ENCODE measurements at regions not wholly inside any gene's neighbourhood (a gene's known extent, or its start where the extent isn't known, plus 50 kb on each side); places are given as distances from the start of the nearest gene placed in this dataset.

- TF ChIP-seq, protein P1, sequence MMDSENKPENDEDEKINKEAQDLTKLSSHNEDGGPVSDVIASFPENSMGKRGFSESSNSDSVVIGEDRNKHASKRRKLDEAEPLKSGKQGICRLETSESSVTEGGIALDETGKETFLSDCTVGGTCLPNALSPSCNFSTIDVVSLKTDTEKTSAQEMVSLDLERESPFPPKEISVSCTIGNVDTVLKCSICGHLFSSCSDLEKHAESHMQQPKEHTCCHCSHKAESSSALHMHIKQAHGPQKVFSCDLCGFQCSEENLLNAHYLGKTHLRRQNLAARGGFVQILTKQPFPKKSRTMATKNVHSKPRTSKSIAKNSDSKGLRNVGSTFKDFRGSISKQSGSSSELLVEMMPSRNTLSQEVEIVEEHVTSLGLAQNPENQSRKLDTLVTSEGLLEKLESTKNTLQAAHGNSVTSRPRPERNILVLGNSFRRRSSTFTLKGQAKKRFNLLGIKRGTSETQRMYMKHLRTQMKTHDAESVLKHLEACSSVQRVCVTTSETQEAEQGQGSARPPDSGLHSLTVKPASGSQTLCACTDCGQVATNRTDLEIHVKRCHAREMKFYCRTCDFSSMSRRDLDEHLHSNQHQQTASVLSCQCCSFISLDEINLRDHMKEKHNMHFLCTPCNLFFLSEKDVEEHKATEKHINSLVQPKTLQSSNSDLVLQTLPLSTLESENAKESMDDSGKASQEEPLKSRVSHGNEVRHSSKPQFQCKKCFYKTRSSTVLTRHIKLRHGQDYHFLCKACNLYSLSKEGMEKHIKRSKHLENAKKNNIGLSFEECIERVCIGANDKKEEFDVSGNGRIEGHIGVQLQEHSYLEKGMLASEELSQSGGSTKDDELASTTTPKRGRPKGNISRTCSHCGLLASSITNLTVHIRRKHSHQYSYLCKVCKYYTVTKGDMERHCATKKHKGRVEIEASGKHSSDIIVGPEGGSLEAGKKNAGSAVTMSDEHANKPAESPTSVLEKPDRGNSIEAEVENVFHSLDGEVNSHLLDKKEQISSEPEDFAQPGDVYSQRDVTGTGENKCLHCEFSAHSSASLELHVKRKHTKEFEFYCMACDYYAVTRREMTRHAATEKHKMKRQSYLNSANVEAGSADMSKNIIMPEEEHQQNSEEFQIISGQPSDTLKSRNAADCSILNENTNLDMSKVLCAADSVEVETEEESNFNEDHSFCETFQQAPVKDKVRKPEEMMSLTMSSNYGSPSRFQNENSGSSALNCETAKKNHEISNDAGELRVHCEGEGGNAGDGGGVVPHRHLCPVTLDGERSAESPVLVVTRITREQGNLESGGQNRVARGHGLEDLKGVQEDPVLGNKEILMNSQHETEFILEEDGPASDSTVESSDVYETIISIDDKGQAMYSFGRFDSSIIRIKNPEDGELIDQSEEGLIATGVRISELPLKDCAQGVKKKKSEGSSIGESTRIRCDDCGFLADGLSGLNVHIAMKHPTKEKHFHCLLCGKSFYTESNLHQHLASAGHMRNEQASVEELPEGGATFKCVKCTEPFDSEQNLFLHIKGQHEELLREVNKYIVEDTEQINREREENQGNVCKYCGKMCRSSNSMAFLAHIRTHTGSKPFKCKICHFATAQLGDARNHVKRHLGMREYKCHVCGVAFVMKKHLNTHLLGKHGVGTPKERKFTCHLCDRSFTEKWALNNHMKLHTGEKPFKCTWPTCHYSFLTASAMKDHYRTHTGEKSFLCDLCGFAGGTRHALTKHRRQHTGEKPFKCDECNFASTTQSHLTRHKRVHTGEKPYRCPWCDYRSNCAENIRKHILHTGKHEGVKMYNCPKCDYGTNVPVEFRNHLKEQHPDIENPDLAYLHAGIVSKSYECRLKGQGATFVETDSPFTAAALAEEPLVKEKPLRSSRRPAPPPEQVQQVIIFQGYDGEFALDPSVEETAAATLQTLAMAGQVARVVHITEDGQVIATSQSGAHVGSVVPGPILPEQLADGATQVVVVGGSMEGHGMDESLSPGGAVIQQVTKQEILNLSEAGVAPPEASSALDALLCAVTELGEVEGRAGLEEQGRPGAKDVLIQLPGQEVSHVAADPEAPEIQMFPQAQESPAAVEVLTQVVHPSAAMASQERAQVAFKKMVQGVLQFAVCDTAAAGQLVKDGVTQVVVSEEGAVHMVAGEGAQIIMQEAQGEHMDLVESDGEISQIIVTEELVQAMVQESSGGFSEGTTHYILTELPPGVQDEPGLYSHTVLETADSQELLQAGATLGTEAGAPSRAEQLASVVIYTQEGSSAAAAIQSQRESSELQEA (CRISPR knock-in tag; IDR thresholded peaks at IDR 0.05; ENCODE audit: not compliant biosample characterization) = peak; percentile 86
- TF ChIP-seq, protein P2, sequence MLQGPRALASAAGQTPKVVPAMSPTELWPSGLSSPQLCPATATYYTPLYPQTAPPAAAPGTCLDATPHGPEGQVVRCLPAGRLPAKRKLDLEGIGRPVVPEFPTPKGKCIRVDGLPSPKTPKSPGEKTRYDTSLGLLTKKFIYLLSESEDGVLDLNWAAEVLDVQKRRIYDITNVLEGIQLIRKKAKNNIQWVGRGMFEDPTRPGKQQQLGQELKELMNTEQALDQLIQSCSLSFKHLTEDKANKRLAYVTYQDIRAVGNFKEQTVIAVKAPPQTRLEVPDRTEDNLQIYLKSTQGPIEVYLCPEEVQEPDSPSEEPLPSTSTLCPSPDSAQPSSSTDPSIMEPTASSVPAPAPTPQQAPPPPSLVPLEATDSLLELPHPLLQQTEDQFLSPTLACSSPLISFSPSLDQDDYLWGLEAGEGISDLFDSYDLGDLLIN (CRISPR knock-in tag; IDR thresholded peaks at IDR 0.05; ENCODE audit: borderline replicate concordance) = peak; percentile 86
- peak; percentile 77 for TF ChIP-seq IRF2 (CRISPR knock-in tag; IDR thresholded peaks at IDR 0.05)
- TF ChIP-seq XRCC5 (optimal IDR thresholded peaks at IDR 0.05; ENCODE audit: low read length) = peak; percentile 47
- TF ChIP-seq MTA3 (CRISPR knock-in tag; IDR thresholded peaks at IDR 0.05) = no peak
- peak; percentile 85; the same call in 1 of the 2 replicates for TF ChIP-seq TIGD3 (CRISPR knock-in tag; IDR thresholded peaks at IDR 0.05; ENCODE audit: borderline replicate concordance)
- TF ChIP-seq ESRRA (CRISPR knock-in tag; IDR thresholded peaks at IDR 0.05; ENCODE audit: low read depth) = peak; percentile 70
- TF ChIP-seq BCLAF1 (IDR thresholded peaks at IDR 0.05) = no peak
- TF ChIP-seq NCOA1 (CRISPR knock-in tag; IDR thresholded peaks at IDR 0.05) = no peak; the same call in 1 of the 2 replicates
- TF ChIP-seq ZBTB46 (CRISPR knock-in tag; IDR thresholded peaks at IDR 0.05; ENCODE audit: borderline replicate concordance) = 0 out of 2 replicates have a peak, but pooled peaks have one; percentile 77
Observed at GRCh38 chr6:43990627-43991619, 136.3 kb downstream of the MRPL14 start (continued).
